Kidney epithelial cell (primary cell): ENCODE measurements at regions not wholly inside any gene's neighbourhood (a gene's known extent, or its start where the extent isn't known, plus 50 kb on each side); places are given as distances from the start of the nearest gene placed in this dataset.

ENCODE experiments used
- DNase-seq: peaks from one replicate; pipeline ENCODE4 v3.0.0-alpha.2; 2010; ENCODE audit warnings: low read depth
- H3K27me3 ChIP-seq: 2 replicates; pipeline ENCODE4 v1.6.0; 2011; ENCODE audit warnings: low read length; ENCODE audit not compliant: control insufficient read depth, insufficient read depth
- H3K36me3 ChIP-seq: 2 replicates; pipeline ENCODE4 v1.5.1; 2011; ENCODE audit warnings: low read length; ENCODE audit not compliant: control insufficient read depth, insufficient read depth
- H3K4me3 ChIP-seq: 2 replicates; pipeline ENCODE4 v1.5.1; 2011; ENCODE audit warnings: low read depth, mild to moderate bottlenecking, control low read depth, low read length
- CTCF ChIP-seq: IDR thresholded peaks from 2 replicates; pipeline ENCODE4 v1.5.1; 2011; ENCODE audit warnings: mild to moderate bottlenecking, moderate library complexity, low read length, control low read depth, inconsistent platforms; ENCODE audit not compliant: insufficient read depth, poor library complexity, severe bottlenecking

GRCh38 chr2:17069564-17069963 lies 403.9 kb upstream of the CYRIA start:
- Histone ChIP-seq H3K36me3 (no peaks in the 10 kb centered on the region), H3K4me3 (no peak overlapping the region), H3K27me3 (no peaks in the 10 kb centered on the region)
- no peak for DNase-seq
- TF ChIP-seq CTCF = no peak

GRCh38 chr2:17068021-17068420 lies 402.4 kb upstream of the CYRIA start:
- Histone ChIP-seq H3K4me3 (no peak overlapping the region), H3K27me3 (no peaks in the 10 kb centered on the region), H3K36me3 (no peaks in the 10 kb centered on the region)
- no peak for DNase-seq
- no peak for TF ChIP-seq CTCF

GRCh38 chr2:17065536-17065935 lies 399.9 kb upstream of the CYRIA start:
- TF ChIP-seq CTCF = no peak
- Histone ChIP-seq H3K4me3 (no peak overlapping the region), H3K36me3 (no peaks in the 10 kb centered on the region), H3K27me3 (no peaks in the 10 kb centered on the region)
- no peak for DNase-seq

- no peak for DNase-seq
- Histone ChIP-seq H3K27me3 (no peaks in the 10 kb centered on the region), H3K4me3 (no peak overlapping the region), H3K36me3 (no peaks in the 10 kb centered on the region)
- TF ChIP-seq CTCF = no peak
Measured at GRCh38 chr2:17061028-17061427, 395.4 kb upstream of the CYRIA start.

GRCh38 chr2:17059458-17059857 lies 393.8 kb upstream of the CYRIA start:
- DNase-seq = no peak
- Histone ChIP-seq H3K36me3 (no peaks in the 10 kb centered on the region), H3K27me3 (no peaks in the 10 kb centered on the region), H3K4me3 (no peak overlapping the region)
- no peak for TF ChIP-seq CTCF

GRCh38 chr2:17058772-17059402 lies 393.3 kb upstream of the CYRIA start:
- Histone ChIP-seq H3K27me3 (no peaks in the 10 kb centered on the region), H3K36me3 (no peaks in the 10 kb centered on the region), H3K4me3 (no peak overlapping the region)
- no peak for TF ChIP-seq CTCF
- DNase-seq = no peak
